Nephron progenitor cell (in vitro differentiated cells): ENCODE measurements at regions not wholly inside any gene's neighbourhood (a gene's known extent, or its start where the extent isn't known, plus 50 kb on each side); places are given as distances from the start of the nearest gene placed in this dataset.

Source experiments
- DNase-seq: peaks from one replicate; pipeline ENCODE4 v3.0.0; 2021
- H3K27ac Mint-ChIP-seq: 2 replicates; pipeline ENCODE4 v1.8.0; 2021; ENCODE audit warnings: mild to moderate bottlenecking, moderate library complexity, mixed read lengths
- H3K27me3 Mint-ChIP-seq: 2 replicates; pipeline ENCODE4 v1.8.0; 2021; ENCODE audit warnings: mild to moderate bottlenecking, low read depth, mixed read lengths; ENCODE audit not compliant: poor library complexity
- H3K36me3 Mint-ChIP-seq: 2 replicates; pipeline ENCODE4 v1.8.0; 2021; ENCODE audit warnings: low read depth, mixed read lengths
- H3K4me1 Mint-ChIP-seq: 2 replicates; pipeline ENCODE4 v1.8.0; 2021; ENCODE audit warnings: mixed read lengths
- H3K4me3 Mint-ChIP-seq: 2 replicates; pipeline ENCODE4 v1.8.0; 2021; ENCODE audit warnings: mild to moderate bottlenecking, moderate library complexity, mixed read lengths
- H3K9me3 Mint-ChIP-seq: 2 replicates; pipeline ENCODE4 v1.8.0; 2021; ENCODE audit warnings: mild to moderate bottlenecking, moderate library complexity, mixed read lengths
- CTCF ChIP-seq: fragments of 200-600 bp; sonication (generic); IDR thresholded peaks from 2 replicates; pipeline ENCODE4 v1.5.0; 2021; ENCODE audit warnings: antibody characterized with exemption

- peaks cover 6% of the 10 kb centered on the region for H3K27me3 Mint-ChIP-seq
- peaks cover 5% of the 10 kb centered on the region for H3K4me1 Mint-ChIP-seq
- H3K9me3 Mint-ChIP-seq, result peaks cover 6% of the 10 kb centered on the region
- no peak for TF ChIP-seq CTCF
- H3K27ac Mint-ChIP-seq, result no peak overlapping the region
- peaks cover under 1% of the 10 kb centered on the region for H3K36me3 Mint-ChIP-seq
- DNase-seq, result no peak
- H3K4me3 Mint-ChIP-seq, result no peak overlapping the region
Observed at GRCh38 chr6:50927800-50928199, 109.1 kb downstream of the TFAP2B start.

- Mint-ChIP-seq H3K9me3 (no peaks in the 10 kb centered on the region), H3K36me3 (no peaks in the 10 kb centered on the region), H3K4me3 (no peak overlapping the region), H3K27ac (no peak overlapping the region), H3K27me3 (peaks cover 2% of the 10 kb centered on the region), H3K4me1 (peaks cover 5% of the 10 kb centered on the region)
- no peak for DNase-seq
- TF ChIP-seq CTCF, result no peak
Observed at GRCh38 chr6:50929323-50929722, 110.7 kb downstream of the TFAP2B start.

- H3K4me3 Mint-ChIP-seq, result no peak overlapping the region
- DNase-seq, result no peak
- no peaks in the 10 kb centered on the region for H3K36me3 Mint-ChIP-seq
- peaks cover 8% of the 10 kb centered on the region for H3K27me3 Mint-ChIP-seq
- H3K27ac Mint-ChIP-seq, result no peak overlapping the region
- no peaks in the 10 kb centered on the region for H3K4me1 Mint-ChIP-seq
- H3K9me3 Mint-ChIP-seq, result no peaks in the 10 kb centered on the region
- no peak for TF ChIP-seq CTCF
Observed at GRCh38 chr6:50935442-50935841, 116.8 kb downstream of the TFAP2B start.

GRCh38 chr6:50936277-50936681, 117.6 kb downstream of the TFAP2B start:
- Mint-ChIP-seq H3K9me3 (no peaks in the 10 kb centered on the region), H3K27ac (no peak overlapping the region), H3K27me3 (peaks cover 8% of the 10 kb centered on the region), H3K4me1 (no peaks in the 10 kb centered on the region), H3K36me3 (no peaks in the 10 kb centered on the region), H3K4me3 (no peak overlapping the region)
- TF ChIP-seq CTCF, result no peak
- no peak for DNase-seq

GRCh38 chr6:50939931-50940330, 121.3 kb downstream of the TFAP2B start:
- no peak for DNase-seq
- Mint-ChIP-seq H3K4me1 (peaks cover 5% of the 10 kb centered on the region), H3K4me3 (no peak overlapping the region), H3K27ac (no peak overlapping the region), H3K36me3 (no peaks in the 10 kb centered on the region), H3K9me3 (no peaks in the 10 kb centered on the region), H3K27me3 (peaks cover 12% of the 10 kb centered on the region)
- no peak for TF ChIP-seq CTCF

- Mint-ChIP-seq H3K4me1 (peaks cover 6% of the 10 kb centered on the region), H3K27ac (no peak overlapping the region), H3K27me3 (peaks cover 8% of the 10 kb centered on the region), H3K36me3 (no peaks in the 10 kb centered on the region), H3K4me3 (no peak overlapping the region), H3K9me3 (no peaks in the 10 kb centered on the region)
- no peak for DNase-seq
- TF ChIP-seq CTCF, result no peak
Observed at GRCh38 chr6:50945789-50946188, 127.1 kb downstream of the TFAP2B start.
